SU-DHL-6 (cell line): ENCODE measurements at regions not wholly inside any gene's neighbourhood (a gene's known extent, or its start where the extent isn't known, plus 50 kb on each side); places are given as distances from the start of the nearest gene placed in this dataset.

Experiments used
- H2AFZ ChIP-seq: fragments of 200-600 bp; sonication (generic); 2 replicates; pipeline ENCODE4 v1.6.1; 2014; ENCODE audit warnings: low read depth, mild to moderate bottlenecking, moderate library complexity, mixed read lengths, antibody characterized with exemption, low read length; ENCODE audit not compliant: severe bottlenecking
- H3F3A ChIP-seq: fragments of 200-600 bp; shearing (Covaris generic); 2 replicates; pipeline ENCODE4 v1.6.0; 2016; ENCODE audit warnings: antibody characterized with exemption, mild to moderate bottlenecking; ENCODE audit not compliant: insufficient read depth
- H3K27ac ChIP-seq: fragments of 200-600 bp; sonication (generic); 2 replicates; pipeline ENCODE4 v1.5.1; 2016; ENCODE audit warnings: low read depth, mild to moderate bottlenecking, low read length, moderate library complexity, mixed read lengths
- H3K27me3 ChIP-seq: fragments of 200-600 bp; sonication (generic), shearing (Covaris generic); 2 replicates; pipeline ENCODE4 v1.6.0; 2014; ENCODE audit warnings: mild to moderate bottlenecking, low read length
- H3K36me3 ChIP-seq: fragments of 200-600 bp; sonication (generic); 2 replicates; pipeline ENCODE4 v1.6.1; 2014; ENCODE audit warnings: mild to moderate bottlenecking, low read length, mixed read lengths
- H3K4me2 ChIP-seq: fragments of 300-600, 200-600 bp; shearing (Covaris generic), sonication (generic); 2 replicates; pipeline ENCODE4 v1.6.0; 2014; ENCODE audit warnings: low read length, low read depth, mild to moderate bottlenecking; ENCODE audit not compliant: poor library complexity, severe bottlenecking
- H3K4me3 ChIP-seq: fragments of 200-600 bp; sonication (generic); 2 replicates; pipeline ENCODE4 v1.5.1; 2014; ENCODE audit warnings: antibody characterized with exemption, low read length, mild to moderate bottlenecking, mixed read lengths; ENCODE audit not compliant: insufficient read depth, poor library complexity, severe bottlenecking
- H3K79me2 ChIP-seq: fragments of 200-600 bp; sonication (generic); 2 replicates; pipeline ENCODE4 v1.6.1; 2014; ENCODE audit warnings: mild to moderate bottlenecking, low read length, moderate library complexity; ENCODE audit not compliant: insufficient read depth
- H3K9ac ChIP-seq: fragments of 200-600 bp; sonication (generic); 2 replicates; pipeline ENCODE4 v1.7.0; 2014; ENCODE audit warnings: mild to moderate bottlenecking, low read length
- H3K9me2 ChIP-seq: fragments of 200-600 bp; sonication (generic); replicated peaks from 2 replicates; pipeline ENCODE4 v1.6.1; 2014; ENCODE audit warnings: low read length; ENCODE audit not compliant: insufficient read depth
- H3K9me3 ChIP-seq: fragments of 200-600 bp; sonication (generic); 2 replicates; pipeline ENCODE4 v1.6.1; 2014; ENCODE audit warnings: low read length, mixed read lengths; ENCODE audit not compliant: insufficient read depth
- H4K20me1 ChIP-seq: fragments of 200-600 bp; sonication (generic); 2 replicates; pipeline ENCODE4 v1.6.1; 2014; ENCODE audit warnings: low read depth, mild to moderate bottlenecking, antibody characterized with exemption, low read length, moderate library complexity, mixed read lengths
- EZH2phosphoT487 ChIP-seq: fragments of 200-600 bp; sonication (generic), shearing (Covaris generic); conservative IDR thresholded peaks from 2 replicates; pipeline ENCODE4 v1.6.1; 2018; ENCODE audit warnings: mild to moderate bottlenecking, antibody characterized with exemption, low read length, moderate library complexity, mixed read lengths
- TF ChIP-seq, protein P1 (sequence below): fragments of 200-600 bp; sonication (generic); IDR thresholded peaks from one replicate; pipeline ENCODE4 v1.5.1; 2017; ENCODE audit warnings: antibody characterized with exemption, mild to moderate bottlenecking, low read length, moderate library complexity; ENCODE audit not compliant: insufficient read depth, poor library complexity, severe bottlenecking

DNA sequence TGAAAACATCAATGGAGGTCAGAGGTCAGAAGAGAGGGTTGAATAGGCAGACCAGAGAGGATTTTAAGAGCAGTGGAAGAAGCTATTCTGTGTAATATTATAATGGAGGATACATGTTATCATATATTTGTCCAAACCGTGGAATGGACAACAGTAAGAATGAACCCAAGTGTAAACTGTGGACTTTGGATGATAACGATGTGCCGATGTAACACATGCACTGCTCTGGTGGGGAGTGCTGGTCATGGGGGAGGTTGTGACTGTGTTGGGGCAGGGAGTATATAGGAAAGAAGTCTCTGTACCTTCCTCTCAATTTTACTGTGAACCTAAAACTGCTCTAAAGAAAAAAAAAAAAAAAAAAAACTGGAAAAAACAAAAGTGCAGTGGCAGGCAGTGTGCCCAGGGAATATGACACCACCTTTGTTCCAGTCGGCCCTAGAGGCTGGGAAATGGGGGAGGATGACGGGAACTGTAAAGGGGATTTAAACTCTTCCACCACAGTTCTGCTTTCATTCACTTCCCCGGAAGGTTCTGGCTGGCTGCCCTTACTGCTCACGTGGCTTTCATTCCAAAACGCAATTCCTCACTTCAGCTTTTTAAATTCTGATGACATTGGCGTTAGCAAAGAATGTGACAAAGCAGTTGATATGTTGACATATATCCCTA is 113.7 kb upstream of the ANKRD1 start:
- H3K36me3 ChIP-seq, result no peaks in the 10 kb centered on the region
- no peaks in the 10 kb centered on the region for H3K9me2 ChIP-seq
- no peaks in the 10 kb centered on the region for H3K27me3 ChIP-seq
- H3K4me2 ChIP-seq, result no peak overlapping the region
- no peak overlapping the region for H2AFZ ChIP-seq
- TF ChIP-seq, protein P1, sequence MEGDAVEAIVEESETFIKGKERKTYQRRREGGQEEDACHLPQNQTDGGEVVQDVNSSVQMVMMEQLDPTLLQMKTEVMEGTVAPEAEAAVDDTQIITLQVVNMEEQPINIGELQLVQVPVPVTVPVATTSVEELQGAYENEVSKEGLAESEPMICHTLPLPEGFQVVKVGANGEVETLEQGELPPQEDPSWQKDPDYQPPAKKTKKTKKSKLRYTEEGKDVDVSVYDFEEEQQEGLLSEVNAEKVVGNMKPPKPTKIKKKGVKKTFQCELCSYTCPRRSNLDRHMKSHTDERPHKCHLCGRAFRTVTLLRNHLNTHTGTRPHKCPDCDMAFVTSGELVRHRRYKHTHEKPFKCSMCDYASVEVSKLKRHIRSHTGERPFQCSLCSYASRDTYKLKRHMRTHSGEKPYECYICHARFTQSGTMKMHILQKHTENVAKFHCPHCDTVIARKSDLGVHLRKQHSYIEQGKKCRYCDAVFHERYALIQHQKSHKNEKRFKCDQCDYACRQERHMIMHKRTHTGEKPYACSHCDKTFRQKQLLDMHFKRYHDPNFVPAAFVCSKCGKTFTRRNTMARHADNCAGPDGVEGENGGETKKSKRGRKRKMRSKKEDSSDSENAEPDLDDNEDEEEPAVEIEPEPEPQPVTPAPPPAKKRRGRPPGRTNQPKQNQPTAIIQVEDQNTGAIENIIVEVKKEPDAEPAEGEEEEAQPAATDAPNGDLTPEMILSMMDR, result no peak
- no peak for TF ChIP-seq EZH2phosphoT487
- H3K79me2 ChIP-seq, result no peaks in the 10 kb centered on the region
- no peaks in the 10 kb centered on the region for H3K9me3 ChIP-seq
- H3K4me3 ChIP-seq, result no peak overlapping the region
- no peaks in the 10 kb centered on the region for H3F3A ChIP-seq
- no peaks in the 10 kb centered on the region for H4K20me1 ChIP-seq
- H3K9ac ChIP-seq, result no peak overlapping the region
- no peak overlapping the region for H3K27ac ChIP-seq

DNA sequence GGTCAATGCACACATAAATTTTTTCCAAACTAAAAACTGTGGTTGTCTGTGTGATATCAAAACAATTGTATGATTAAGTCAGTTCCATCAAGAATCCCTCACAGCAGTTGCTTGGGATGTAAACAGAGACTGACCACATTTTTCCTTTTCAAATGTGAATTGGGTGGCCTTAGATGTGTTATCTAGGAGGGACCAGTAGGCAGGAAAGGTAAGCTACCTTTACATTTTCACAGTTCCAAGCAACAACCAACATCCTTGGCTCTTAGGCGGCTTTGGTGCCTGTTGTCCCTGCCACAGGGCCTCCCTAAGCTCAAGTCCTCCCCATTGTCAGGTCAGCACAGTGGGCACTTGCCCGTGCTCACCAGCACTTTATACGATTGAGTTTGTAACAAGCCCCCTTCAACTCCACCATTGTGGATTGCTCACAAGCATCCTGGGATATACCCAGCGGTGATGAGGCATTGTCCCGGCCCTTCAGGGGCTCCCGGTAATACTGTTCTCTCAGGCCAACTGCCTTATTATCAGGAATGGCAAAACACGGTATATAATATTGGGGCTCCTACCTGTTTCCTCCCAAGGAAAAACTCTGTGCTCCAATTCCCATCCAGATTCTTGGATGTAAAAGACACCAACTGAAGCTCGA is 114.9 kb upstream of the ANKRD1 start:
- H3K27ac ChIP-seq, result no peak overlapping the region
- no peaks in the 10 kb centered on the region for H3K9me2 ChIP-seq
- H3K4me2 ChIP-seq, result no peak overlapping the region

DNA sequence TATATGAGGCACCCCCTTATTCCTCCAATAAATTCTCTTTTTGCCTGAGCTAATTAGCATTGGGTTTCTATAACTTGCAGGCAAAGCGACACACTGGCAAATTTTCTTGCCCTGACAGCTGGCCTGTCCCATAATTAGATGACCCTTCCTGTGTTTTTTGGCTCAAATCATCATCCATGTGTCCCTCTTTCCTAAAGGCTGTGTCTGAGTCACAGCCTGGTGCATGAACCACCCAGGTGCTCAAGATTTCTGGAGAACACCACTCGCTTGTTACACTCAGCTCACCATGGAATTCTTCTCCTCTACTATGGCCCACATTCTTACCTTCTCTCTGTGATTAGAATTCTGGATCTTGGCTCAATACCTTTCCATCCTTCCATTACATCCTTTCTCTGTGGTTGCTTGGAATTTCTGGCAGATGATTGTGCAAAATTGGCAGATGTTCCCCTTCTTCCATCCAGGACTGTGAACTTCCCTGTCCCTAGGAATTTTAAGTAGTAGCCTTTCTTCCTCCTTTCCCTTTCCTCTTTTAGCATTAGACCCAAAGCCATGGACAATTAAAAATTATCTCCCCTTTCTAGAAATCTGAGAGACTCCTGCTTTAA is 116.0 kb upstream of the ANKRD1 start:
- no peaks in the 10 kb centered on the region for H3K9me2 ChIP-seq
- H3K36me3 ChIP-seq, result no peaks in the 10 kb centered on the region
- no peaks in the 10 kb centered on the region for H4K20me1 ChIP-seq
- H3K4me2 ChIP-seq, result no peak overlapping the region
- no peak overlapping the region for H3K9ac ChIP-seq
- no peaks in the 10 kb centered on the region for H3F3A ChIP-seq
- no peaks in the 10 kb centered on the region for H3K79me2 ChIP-seq
- H3K9me3 ChIP-seq, result no peaks in the 10 kb centered on the region
- no peak overlapping the region for H3K27ac ChIP-seq
- no peaks in the 10 kb centered on the region for H3K27me3 ChIP-seq
- TF ChIP-seq, protein P1, result no peak
- no peak for TF ChIP-seq EZH2phosphoT487
- no peak overlapping the region for H3K4me3 ChIP-seq
- no peak overlapping the region for H2AFZ ChIP-seq

More for the DNA sequence above, 114.9 kb upstream of the ANKRD1 start:
- Histone ChIP-seq H2AFZ (no peak overlapping the region), H3K79me2 (no peaks in the 10 kb centered on the region), H3K27me3 (no peaks in the 10 kb centered on the region), H3F3A (no peaks in the 10 kb centered on the region), H3K36me3 (no peaks in the 10 kb centered on the region), H4K20me1 (no peaks in the 10 kb centered on the region), H3K9me3 (no peaks in the 10 kb centered on the region), H3K4me3 (no peak overlapping the region), H3K9ac (no peak overlapping the region)
- TF ChIP-seq, protein P1, result no peak
- no peak for TF ChIP-seq EZH2phosphoT487
